ENCODE measurements at regions not wholly inside any gene's neighbourhood (a gene's known extent, or its start where the extent isn't known, plus 50 kb on each side); places are given as distances from the start of the nearest gene placed in this dataset.

DNA sequence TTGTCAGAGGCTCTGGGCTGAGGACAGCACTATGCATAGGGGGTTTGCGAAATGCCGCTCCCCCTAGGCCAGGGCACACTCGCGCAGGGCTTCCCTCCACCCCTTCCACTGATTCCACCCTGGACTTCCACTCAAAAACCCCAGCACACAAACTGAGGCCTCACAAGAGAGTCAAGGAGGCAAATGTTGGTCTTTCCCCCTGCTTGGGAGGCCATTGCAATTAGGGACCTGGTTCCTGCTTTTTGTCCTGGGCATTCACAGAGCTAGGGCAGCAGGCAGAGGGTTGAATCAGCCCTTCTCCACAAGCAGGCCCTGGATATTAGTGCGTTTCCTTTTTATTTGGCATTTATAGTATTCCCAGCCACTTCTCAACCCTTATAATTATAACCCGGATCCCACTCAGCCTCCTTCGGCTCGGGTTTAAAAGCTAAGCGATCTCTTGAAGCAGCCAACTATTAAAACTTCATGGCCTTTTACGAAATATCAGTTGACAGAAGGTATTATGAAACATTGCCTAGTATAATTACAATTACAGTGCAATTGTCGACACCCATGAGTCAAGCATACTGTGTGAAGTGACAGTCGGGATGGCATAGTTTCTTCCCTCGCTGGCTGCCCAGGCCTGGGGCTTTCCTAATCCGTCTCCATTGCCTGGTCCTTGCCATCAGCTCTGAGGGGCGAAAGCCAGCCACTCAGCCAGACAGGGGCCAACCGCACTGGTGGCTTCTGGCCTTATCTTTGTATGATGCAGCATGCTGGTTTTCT lies 285.5 kb upstream of the MAP3K1 start:
- no peaks in the 10 kb centered on the region for H3K36me3 ChIP-seq (ENCODE audit: control insufficient read depth in 2 of 2, extremely low read depth in 1 of 2, insufficient read depth in 2 of 2, low read length in 2 of 2)
- H3K4me3 ChIP-seq (ENCODE audit: control insufficient read depth in 2 of 3, extremely low read depth in 1 of 3, insufficient read depth in 2 of 3, low read depth in 1 of 3, low read length in 3 of 3) = no peak overlapping the region
- H3K4me2 ChIP-seq (ENCODE audit: control insufficient read depth, extremely low read depth, insufficient read depth, low read depth, low read length) = no peak overlapping the region
- no peaks in the 10 kb centered on the region for H3K27me3 ChIP-seq (ENCODE audit: control insufficient read depth, extremely low read depth, insufficient read depth, low read length)
- no peaks in the 10 kb centered on the region for H3K9me3 ChIP-seq (ENCODE audit: control insufficient read depth, low read depth, low read length)
- no peak for FAIRE-seq
- no peak overlapping the region for H2AFZ ChIP-seq (ENCODE audit: control insufficient read depth, low read length)
- H3K79me2 ChIP-seq (ENCODE audit: control insufficient read depth, insufficient read depth, low read length) = no peaks in the 10 kb centered on the region
- H4K20me1 ChIP-seq (ENCODE audit: control insufficient read depth, extremely low read depth, insufficient read depth, low read length) = no peaks in the 10 kb centered on the region
- H3K27ac ChIP-seq (ENCODE audit: control insufficient read depth, insufficient read depth, low read length) = no peak overlapping the region
- no peak overlapping the region for H3K9ac ChIP-seq (ENCODE audit: control insufficient read depth, extremely low read depth, insufficient read depth, low read length)
- dilution Hi-C loops (cut with MboI; ENCODE audit: extremely low pct_ligation_motif_present, low sequenced_read_pairs) = no loop called here
- no peaks in the 10 kb centered on the region for H3K9me1 ChIP-seq (ENCODE audit: control insufficient read depth, extremely low read depth, insufficient read depth, low read length)
- H3K4me1 ChIP-seq (ENCODE audit: control insufficient read depth, extremely low read depth, insufficient read depth, low read length) = peaks cover 43% of the 10 kb centered on the region
- TF ChIP-seq CTCF (optimal IDR thresholded peaks at IDR 0.05 in 1 of 3, IDR thresholded peaks at IDR 0.05 in 1 of 3, conservative IDR thresholded peaks at IDR 0.05 in 1 of 3; ENCODE audit: extremely low read depth in 1 of 3, insufficient read depth in 2 of 3, low read length in 3 of 3) (no peak), EZH2 (IDR thresholded peaks at IDR 0.05; ENCODE audit: low read length) (no peak)
- no peak for DNase-seq (ENCODE audit: low read depth, low spot score)

DNA sequence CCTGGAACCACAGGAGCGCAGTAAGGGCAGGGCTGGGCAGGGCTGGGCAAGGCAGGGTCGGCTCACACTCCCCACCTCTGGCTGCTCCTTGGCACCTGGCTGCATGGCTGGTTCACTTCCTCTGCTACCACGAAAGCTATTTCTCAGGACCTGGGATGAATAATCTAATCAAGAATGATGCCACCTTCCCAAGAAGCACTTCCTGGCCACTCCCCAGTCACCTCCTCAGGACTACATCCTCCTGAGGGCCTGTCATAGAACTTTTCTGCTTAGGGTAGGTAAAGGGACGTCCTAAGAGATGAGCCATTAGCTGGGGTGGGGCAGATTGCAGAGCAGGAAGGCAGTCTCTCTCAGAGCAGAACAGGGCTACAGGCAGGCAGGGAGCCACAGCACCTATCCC lies 288.2 kb upstream of the MAP3K1 start:
- FAIRE-seq = peak; percentile 93

More for the DNA sequence above, 288.2 kb upstream of the MAP3K1 start:
- H3K4me1 ChIP-seq (ENCODE audit: control insufficient read depth, extremely low read depth, insufficient read depth, low read length) = peaks cover 36% of the 10 kb centered on the region
- dilution Hi-C loops (cut with MboI; ENCODE audit: extremely low pct_ligation_motif_present, low sequenced_read_pairs) = no loop called here
- H2AFZ ChIP-seq (ENCODE audit: control insufficient read depth, low read length) = peak overlapping the region; percentile 15
- TF ChIP-seq CTCF (optimal IDR thresholded peaks at IDR 0.05 in 1 of 3, IDR thresholded peaks at IDR 0.05 in 1 of 3, conservative IDR thresholded peaks at IDR 0.05 in 1 of 3; ENCODE audit: extremely low read depth in 1 of 3, insufficient read depth in 2 of 3, low read length in 3 of 3) (no peak), EZH2 (IDR thresholded peaks at IDR 0.05; ENCODE audit: low read length) (no peak)
- DNase-seq (ENCODE audit: low read depth, low spot score) = peak; percentile 88
- peak overlapping the region; percentile 50 for H3K4me2 ChIP-seq (ENCODE audit: control insufficient read depth, extremely low read depth, insufficient read depth, low read depth, low read length)
- H3K79me2 ChIP-seq (ENCODE audit: control insufficient read depth, insufficient read depth, low read length) = no peaks in the 10 kb centered on the region
- no peak overlapping the region for H3K9ac ChIP-seq (ENCODE audit: control insufficient read depth, extremely low read depth, insufficient read depth, low read length)
- H3K36me3 ChIP-seq (ENCODE audit: control insufficient read depth in 2 of 2, extremely low read depth in 1 of 2, insufficient read depth in 2 of 2, low read length in 2 of 2) = no peaks in the 10 kb centered on the region
- peak overlapping the region; percentile 70 for H3K27ac ChIP-seq (ENCODE audit: control insufficient read depth, insufficient read depth, low read length)
- H3K4me3 ChIP-seq (ENCODE audit: control insufficient read depth in 2 of 3, extremely low read depth in 1 of 3, insufficient read depth in 2 of 3, low read depth in 1 of 3, low read length in 3 of 3) = no peak overlapping the region
- no peaks in the 10 kb centered on the region for H3K9me3 ChIP-seq (ENCODE audit: control insufficient read depth, low read depth, low read length)
- H4K20me1 ChIP-seq (ENCODE audit: control insufficient read depth, extremely low read depth, insufficient read depth, low read length) = no peaks in the 10 kb centered on the region
- no peaks in the 10 kb centered on the region for H3K27me3 ChIP-seq (ENCODE audit: control insufficient read depth, extremely low read depth, insufficient read depth, low read length)
- no peaks in the 10 kb centered on the region for H3K9me1 ChIP-seq (ENCODE audit: control insufficient read depth, extremely low read depth, insufficient read depth, low read length)
